HL-60 (cell line): ENCODE measurements at regions not wholly inside any gene's neighbourhood (a gene's known extent, or its start where the extent isn't known, plus 50 kb on each side); places are given as distances from the start of the nearest gene placed in this dataset.

Source experiments
- DNase-seq, 2 experiments: peaks; one replicate each; pipeline ENCODE4 v3.0.0-alpha.2; 2010 to 2020; ENCODE audit warnings: low read depth in 1 of 2, low spot score in 1 of 2
- H3K27ac ChIP-seq: fragments of 250-450 bp; sonication (Bioruptor Pico); replicated peaks from 2 replicates; pipeline ENCODE4 v1.5.1; 2020; ENCODE audit warnings: mild to moderate bottlenecking, moderate library complexity
- H3K27me3 ChIP-seq: fragments of 250-450 bp; sonication (Bioruptor Pico); 2 replicates; pipeline ENCODE4 v1.5.1; 2021; ENCODE audit warnings: mild to moderate bottlenecking, moderate library complexity; ENCODE audit not compliant: insufficient read depth, poor library complexity, severe bottlenecking
- H3K4me3 ChIP-seq: replicated peaks from 2 replicates; pipeline ENCODE4 v1.5.1; 2011; ENCODE audit warnings: mild to moderate bottlenecking, control low read depth, low read length; ENCODE audit not compliant: insufficient read depth
- GABPA ChIP-seq: IDR thresholded peaks from 2 replicates; pipeline ENCODE4 v1.6.1; 2012; ENCODE audit warnings: low read depth
- POLR2AphosphoS5 ChIP-seq: IDR thresholded peaks from 2 replicates; pipeline ENCODE4 v1.6.1; 2012; ENCODE audit warnings: low read depth
- SPI1 ChIP-seq: IDR thresholded peaks from 2 replicates; pipeline ENCODE4 v1.6.1; 2012; ENCODE audit warnings: low read depth, mild to moderate bottlenecking, borderline replicate concordance
- TF ChIP-seq, protein P1 (sequence below): IDR thresholded peaks from one replicate; pipeline ENCODE4 v1.5.1; 2011; ENCODE audit warnings: low read length, control low read depth, inconsistent platforms; ENCODE audit not compliant: insufficient read depth
- TF ChIP-seq, protein P2 (sequence below): IDR thresholded peaks from 2 replicates; pipeline ENCODE4 v1.6.1; 2012; ENCODE audit warnings: low read depth; ENCODE audit not compliant: insufficient replicate concordance

DNA sequence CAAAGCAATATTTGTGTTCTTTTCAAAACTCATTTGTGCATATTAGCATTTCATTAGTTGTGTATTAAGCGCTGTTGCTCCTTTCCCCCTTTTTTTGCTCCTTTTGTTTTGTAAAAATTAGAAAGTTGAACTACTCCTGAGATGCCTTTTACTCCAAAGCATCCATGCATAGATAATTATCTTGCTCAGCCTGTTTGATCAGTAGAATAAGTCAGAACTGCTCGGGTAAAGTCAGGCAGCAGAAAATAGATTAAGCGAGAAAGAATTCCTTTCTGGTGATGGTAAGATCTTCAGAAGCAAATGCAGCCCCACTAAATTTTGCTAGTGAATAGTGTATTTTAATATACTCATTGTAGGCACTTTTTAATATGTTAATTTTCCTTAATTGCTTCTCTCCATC lies 227.1 kb downstream of the TEX36 start:
- TF ChIP-seq, protein P1, sequence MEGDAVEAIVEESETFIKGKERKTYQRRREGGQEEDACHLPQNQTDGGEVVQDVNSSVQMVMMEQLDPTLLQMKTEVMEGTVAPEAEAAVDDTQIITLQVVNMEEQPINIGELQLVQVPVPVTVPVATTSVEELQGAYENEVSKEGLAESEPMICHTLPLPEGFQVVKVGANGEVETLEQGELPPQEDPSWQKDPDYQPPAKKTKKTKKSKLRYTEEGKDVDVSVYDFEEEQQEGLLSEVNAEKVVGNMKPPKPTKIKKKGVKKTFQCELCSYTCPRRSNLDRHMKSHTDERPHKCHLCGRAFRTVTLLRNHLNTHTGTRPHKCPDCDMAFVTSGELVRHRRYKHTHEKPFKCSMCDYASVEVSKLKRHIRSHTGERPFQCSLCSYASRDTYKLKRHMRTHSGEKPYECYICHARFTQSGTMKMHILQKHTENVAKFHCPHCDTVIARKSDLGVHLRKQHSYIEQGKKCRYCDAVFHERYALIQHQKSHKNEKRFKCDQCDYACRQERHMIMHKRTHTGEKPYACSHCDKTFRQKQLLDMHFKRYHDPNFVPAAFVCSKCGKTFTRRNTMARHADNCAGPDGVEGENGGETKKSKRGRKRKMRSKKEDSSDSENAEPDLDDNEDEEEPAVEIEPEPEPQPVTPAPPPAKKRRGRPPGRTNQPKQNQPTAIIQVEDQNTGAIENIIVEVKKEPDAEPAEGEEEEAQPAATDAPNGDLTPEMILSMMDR: no peak
- no peak for TF ChIP-seq GABPA
- no peak for TF ChIP-seq POLR2AphosphoS5
- no peak for TF ChIP-seq SPI1
- TF ChIP-seq, protein P2, sequence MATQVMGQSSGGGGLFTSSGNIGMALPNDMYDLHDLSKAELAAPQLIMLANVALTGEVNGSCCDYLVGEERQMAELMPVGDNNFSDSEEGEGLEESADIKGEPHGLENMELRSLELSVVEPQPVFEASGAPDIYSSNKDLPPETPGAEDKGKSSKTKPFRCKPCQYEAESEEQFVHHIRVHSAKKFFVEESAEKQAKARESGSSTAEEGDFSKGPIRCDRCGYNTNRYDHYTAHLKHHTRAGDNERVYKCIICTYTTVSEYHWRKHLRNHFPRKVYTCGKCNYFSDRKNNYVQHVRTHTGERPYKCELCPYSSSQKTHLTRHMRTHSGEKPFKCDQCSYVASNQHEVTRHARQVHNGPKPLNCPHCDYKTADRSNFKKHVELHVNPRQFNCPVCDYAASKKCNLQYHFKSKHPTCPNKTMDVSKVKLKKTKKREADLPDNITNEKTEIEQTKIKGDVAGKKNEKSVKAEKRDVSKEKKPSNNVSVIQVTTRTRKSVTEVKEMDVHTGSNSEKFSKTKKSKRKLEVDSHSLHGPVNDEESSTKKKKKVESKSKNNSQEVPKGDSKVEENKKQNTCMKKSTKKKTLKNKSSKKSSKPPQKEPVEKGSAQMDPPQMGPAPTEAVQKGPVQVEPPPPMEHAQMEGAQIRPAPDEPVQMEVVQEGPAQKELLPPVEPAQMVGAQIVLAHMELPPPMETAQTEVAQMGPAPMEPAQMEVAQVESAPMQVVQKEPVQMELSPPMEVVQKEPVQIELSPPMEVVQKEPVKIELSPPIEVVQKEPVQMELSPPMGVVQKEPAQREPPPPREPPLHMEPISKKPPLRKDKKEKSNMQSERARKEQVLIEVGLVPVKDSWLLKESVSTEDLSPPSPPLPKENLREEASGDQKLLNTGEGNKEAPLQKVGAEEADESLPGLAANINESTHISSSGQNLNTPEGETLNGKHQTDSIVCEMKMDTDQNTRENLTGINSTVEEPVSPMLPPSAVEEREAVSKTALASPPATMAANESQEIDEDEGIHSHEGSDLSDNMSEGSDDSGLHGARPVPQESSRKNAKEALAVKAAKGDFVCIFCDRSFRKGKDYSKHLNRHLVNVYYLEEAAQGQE: no peak
- Histone ChIP-seq H3K27me3 (no peaks in the 10 kb centered on the region), H3K27ac (no peak overlapping the region), H3K4me3 (no peak overlapping the region)
- DNase-seq: no peak

DNA sequence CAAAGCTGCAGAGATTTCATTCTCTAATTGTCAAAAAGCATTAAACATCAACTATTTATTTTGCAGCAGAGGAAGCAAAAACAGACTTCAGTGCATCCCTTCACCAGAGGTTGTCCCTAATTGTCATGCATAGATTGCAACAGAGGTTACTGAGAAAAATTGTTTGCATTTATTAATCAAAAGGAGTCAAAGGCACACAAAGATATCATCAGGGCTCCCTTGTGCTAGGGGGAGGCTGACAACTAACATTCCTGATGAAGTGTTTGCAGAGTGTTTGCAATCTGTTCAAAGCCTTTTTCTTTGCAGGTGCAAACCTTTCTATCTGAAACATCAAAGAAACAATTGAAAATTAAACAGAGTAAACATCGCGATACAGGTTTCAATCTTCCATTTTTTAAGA lies 227.5 kb downstream of the TEX36 start:
- Histone ChIP-seq H3K27me3 (no peaks in the 10 kb centered on the region), H3K27ac (no peak overlapping the region), H3K4me3 (no peak overlapping the region)
- DNase-seq: no peak
- TF ChIP-seq, protein P1: no peak
- no peak for TF ChIP-seq POLR2AphosphoS5
- no peak for TF ChIP-seq SPI1
- no peak for TF ChIP-seq GABPA
- TF ChIP-seq, protein P2: no peak

DNA sequence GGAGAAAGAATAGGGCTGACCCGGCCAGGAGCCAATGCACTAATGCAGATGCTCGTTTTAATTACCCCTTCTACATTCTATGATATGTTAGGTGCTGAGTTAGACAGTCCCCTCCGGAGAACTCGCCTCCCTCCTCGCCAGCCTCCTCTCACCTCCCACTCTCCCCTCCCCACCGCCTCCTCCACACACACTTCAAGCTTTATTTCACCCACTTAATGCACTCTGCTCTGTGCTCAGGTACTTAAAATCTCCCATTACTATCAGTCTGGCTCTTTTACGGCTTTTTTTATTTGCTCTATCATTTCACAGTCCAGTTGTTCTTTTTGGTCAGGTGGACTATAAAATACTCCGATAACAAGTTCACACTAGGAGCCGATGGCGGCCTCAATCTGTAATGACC lies 231.6 kb downstream of the TEX36 start:
- DNase-seq: no peak
- H3K4me3 ChIP-seq: no peak overlapping the region
- TF ChIP-seq SPI1 (no peak), GABPA (no peak), POLR2AphosphoS5 (no peak)
- TF ChIP-seq, protein P2: no peak
- no peak overlapping the region for H3K27ac ChIP-seq
- no peaks in the 10 kb centered on the region for H3K27me3 ChIP-seq

DNA sequence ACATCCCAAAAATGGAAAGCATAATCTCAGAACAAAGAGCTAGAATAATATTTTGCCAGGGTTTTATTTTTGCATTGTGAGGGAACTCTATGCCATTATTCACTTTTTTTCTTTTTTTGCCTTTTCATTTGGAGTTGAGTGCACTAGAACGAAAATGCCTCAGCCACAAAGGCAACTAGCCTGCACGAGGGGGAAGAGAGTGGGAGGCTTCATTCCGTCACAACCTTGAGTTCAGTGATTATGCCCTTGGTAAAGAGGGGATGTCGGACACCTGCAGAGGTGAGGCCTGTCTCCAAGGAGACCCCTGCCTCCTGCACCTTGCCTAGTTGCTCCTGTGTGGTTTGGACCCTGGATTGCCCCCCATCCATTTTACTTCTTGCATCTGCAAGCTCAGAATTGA lies 232.7 kb downstream of the TEX36 start:
- TF ChIP-seq GABPA (no peak), POLR2AphosphoS5 (no peak), SPI1 (no peak)
- TF ChIP-seq, protein P1: no peak
- TF ChIP-seq, protein P2: no peak
- Histone ChIP-seq H3K27ac (no peak overlapping the region), H3K27me3 (no peaks in the 10 kb centered on the region), H3K4me3 (no peak overlapping the region)
- DNase-seq: no peak
